HS-5 (cell line): ENCODE measurements at regions not wholly inside any gene's neighbourhood (a gene's known extent, or its start where the extent isn't known, plus 50 kb on each side); places are given as distances from the start of the nearest gene placed in this dataset.
"Not testable (repeated sequence)": the region's sequence is repeated elsewhere in the genome, so short reads cannot be mapped to it uniquely, and the experiment has no call there.

ENCODE experiments used
- DNase-seq: peaks from one replicate; pipeline ENCODE4 v3.0.0-alpha.2; 2012; ENCODE audit warnings: low read depth

DNA sequence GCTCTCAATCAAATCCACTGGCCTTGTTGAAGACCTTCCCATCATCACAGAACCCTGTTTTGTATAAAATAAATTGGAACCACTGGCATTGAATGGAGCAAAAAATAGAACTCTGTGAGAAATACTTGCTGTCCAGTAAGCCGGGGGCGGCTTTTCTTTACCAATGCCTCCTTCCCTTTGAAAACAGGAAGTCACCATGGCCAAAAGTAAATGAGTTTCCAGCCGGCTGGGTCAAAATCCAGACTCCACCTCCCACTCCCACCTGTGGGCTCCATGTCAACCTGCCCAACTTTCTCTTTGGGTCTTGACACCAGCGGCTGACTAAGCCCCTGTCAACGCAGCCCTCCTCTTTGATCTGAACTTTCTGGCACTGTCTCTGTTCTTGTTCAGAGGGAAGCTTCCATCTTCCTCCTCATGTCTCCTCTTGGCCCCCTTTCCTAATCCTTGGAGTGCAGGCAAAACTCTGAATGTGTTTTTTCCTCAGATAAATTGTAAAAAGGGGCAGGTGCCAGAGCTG is 95.2 kb downstream of the TFAP2C start:
- no peak for DNase-seq

DNA sequence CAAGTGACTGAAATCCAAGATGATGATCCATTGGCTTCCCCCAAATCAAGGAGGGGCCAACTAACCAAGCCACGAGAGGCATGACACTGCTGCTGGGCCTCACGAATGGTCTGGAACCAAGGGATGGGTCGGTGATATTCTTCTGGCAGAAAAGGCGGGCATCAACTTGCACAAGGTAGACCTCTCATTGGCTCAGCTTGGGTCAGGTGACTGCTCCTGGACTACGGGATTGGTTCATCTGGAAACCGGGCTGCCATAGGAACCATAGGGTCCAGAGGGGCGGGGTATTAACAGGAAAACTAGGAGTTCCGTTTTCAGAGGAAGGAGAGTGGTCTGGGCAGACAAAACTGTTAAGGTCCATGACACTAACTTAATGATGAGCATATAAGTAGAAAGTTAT is 100.9 kb downstream of the TFAP2C start:
- no peak for DNase-seq

DNA sequence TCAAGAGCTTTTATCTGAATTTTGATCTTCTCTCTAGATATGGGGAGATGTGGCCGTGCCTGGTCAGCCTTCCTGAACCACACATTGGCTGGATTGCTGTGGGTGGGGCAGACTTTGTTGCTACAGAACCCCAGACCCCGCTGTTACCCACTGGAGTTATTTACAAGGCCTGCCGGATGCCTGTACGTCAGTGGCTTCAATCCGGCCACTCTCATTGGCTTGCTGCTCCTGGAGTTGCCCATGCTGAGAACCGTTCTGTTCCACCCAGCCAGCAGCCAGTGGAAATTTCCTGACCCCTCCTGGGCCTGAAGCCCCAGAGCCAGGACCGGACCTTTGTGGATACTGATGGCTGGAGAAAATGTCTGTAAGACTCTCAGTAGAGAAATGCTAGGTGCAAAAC is 101.9 kb downstream of the TFAP2C start:
- DNase-seq = no peak

DNA sequence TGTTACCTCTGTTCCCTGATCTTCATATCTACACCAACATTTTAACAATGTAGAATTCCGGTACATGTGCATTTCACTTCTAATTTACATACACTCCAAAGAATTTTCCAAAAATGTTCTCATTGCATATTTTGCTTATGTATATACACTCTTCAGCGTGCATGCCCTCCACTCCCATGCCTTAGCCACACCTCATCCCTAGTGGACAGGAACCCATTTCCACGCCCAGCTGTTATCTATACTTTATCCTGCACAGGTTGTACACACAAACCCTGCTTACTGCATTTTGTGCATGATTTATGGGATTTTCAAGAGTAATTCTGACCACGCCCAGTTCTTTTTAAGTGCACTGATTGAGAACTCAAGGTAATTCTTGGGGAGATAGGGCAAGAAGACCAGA is 102.4 kb downstream of the TFAP2C start:
- no peak for DNase-seq

DNA sequence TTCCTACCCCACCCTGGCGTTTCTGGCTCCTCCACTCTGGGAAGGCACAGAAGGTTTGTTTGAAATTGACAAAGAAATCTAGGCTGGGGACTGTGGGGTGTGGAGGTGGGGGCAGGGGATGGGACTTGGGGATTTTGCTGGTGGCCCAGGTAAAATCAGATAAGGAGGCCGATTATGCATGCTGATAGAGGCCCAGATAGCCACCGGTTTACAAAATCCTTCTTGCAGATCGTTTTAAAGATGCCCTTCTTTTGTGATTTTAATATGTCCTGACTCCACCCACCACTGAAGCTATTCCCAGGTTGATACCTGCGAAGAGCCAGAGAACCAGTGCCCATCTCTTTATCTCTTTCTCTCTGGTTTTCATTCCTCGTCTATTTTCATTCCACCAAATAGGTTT is 104.9 kb downstream of the TFAP2C start:
- DNase-seq = no peak

DNA sequence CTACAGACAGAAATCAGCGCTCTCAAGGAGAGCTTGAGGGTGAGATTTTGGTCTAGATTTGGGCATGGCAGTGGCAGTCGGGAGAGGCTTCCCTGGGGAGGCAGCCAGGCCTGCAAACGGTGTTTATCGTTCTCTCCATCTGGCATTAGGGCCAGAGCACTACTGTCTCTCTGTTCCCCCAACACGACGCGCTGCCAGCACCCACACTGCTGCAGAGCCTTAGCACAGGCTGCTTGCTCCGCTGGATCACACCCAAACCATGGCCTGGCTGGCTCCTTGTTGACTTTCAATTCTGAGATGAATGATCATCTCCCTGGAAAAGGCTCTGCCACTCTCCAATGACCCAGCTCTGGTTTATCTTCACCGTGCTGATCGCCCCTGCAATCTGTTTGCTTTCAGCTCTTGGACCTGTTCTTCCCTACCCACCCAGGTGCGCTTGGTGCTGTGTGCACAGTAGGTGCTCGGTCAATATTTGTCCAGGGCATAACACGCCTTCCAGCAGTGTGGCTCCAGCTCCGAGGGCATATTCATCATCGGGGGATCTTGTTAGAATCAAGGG is 106.1 kb downstream of the TFAP2C start:
- DNase-seq = no peak

DNA sequence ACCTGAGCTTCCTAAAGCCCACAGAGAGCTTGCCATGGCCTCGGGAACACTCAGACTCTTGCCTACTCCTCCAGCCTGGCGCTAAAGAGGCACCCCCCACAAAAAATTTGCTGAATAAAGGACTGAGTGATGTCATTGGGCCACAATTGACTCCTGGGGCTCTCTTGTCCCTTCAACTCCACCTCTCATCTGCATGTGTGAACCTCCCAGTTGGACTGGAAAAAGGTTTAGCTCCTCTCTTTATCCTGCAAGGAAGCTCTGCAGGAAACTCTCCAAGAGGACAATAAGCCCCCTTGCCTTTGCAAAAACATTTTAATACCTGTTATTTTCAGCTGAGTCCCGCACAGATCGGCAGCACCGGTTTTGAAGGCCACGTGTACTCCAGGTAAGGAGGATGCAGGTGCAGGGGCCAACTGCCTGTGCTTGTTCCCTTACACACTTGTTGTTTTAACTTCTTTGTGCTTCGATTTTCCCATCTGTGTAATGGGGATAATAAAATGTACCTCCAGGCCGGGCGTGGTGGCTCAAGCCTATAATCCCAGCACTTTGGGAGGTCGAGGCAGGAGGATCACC is 107.3 kb downstream of the TFAP2C start:
- no peak for DNase-seq

DNA sequence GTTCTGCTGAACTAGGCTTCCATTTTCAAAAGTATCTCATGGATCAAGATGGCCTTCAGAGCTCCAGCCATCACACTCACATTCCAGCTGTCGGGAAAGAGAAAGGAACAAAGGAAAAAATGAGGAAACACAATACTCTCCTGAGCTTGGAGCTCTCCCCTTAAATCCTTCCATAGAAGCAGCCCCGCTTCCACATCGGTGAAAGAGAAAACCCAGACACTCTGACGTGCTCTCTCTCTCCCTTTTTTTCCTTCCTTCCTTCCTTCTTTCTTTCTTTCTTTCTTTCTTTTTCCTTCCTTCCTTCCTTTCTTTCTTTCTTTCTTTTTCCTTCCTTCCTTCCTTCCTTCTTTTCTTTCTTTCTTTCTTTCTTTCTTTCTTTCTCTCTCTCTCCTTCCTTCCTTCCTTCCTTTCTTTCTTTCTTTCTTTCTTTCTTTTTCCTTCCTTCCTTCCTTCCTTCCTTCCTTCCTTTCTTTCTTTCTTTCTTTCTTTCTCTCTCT is 115.3 kb downstream of the TFAP2C start:
- not testable (repeated sequence) for DNase-seq

DNA sequence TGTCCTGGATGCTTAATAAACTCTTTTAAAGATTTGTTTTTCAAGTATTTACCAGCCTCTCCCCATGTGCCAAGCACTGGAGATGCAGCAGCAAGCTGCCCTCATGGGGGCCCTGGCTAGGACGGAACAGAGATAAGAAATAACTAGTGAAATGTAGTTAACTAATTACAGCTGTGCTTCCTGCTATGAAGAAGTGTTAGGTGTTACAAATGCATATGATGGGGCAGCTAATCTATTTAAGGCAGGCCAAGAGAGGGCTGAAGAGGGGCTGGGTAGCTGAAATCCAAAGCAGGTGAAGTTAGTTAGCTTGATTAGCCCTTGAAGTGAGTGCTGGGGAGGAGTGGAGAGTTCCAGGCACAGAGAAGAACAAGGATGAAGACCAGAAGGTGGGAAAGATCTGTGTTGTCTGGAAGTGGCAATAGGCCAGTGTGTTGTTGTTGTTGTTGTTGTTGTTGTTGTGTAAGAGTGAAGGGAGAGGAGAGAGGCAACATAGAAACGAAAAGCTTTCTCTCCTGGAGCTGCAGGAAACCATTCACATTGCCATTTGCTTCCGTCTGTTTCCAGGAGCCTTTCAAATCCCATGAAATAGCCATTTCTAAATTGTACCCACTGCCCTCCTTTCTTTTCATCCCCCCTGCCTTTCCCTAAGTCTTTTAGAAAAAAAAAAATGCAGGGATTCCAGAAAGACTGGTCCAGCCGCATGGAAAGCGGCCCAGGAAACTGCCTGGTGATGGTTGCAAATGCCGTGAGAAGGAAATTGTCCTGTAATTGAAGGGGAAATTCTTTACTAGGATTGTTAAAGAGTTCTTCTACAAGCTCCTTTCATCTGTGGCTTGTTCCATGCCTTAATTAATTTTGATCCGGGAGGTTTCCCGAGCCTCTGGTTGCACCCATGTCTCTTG is 119.6 kb downstream of the TFAP2C start:
- DNase-seq = no peak

DNA sequence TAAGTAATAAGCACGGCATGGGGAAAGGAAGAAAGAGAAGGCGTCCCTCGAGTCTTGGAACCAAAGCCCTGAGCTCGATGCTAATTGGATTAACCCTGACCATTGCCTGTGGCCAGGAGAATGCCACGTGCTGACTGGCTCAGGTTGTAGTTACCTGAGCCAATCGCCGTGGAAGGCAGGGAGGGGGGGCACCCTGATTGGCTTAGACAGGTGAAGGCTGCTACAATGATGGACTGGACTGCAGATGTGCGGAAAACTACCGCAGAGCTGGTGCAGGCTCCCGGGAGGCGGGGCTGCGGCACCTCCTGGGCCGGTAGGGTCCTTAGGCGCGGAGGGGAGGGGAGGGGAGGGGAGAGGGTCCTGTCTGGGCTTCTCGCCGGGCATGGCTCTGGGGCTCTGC is 121.3 kb downstream of the TFAP2C start:
- DNase-seq = no peak

DNA sequence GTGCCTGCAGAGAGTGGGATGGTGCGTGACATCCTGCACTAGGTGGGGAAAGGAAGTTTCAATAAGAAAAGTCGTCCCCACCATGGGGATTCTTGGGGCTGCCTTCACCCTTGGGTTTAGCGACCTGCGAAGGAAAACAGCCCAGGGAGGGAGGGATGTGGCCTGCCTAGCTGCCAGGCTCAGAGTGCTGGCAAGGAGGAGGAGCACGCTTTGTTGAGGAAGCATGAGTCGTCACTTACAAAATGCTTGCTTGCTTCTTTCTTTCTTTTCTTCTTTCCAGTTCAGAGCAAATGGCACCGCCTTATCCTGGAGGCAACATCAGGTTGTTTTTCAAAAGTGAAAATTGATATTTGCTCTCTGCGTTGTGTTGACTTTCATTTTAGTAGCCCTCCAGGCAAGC is 123.2 kb downstream of the TFAP2C start:
- peak; percentile 4 for DNase-seq

DNA sequence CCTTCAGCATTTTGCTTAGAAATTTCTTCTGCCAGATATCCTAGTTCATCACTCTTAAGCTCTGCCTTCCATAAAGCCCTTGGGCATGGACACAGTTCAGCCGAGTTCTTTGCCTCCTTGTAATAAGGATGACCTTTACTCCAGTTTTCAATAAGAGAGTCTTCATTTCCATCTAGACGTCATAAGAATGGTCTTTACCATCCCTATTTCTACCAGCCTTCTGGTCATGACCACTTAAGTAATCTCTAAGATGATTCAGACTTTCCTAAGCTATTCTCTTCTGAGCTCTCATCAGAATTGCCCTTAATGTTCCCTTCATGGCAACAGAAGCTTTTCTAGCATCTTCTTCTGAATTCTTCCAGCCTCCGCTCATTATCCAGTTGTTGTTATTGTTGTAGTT is 126.1 kb downstream of the TFAP2C start:
- no peak for DNase-seq

DNA sequence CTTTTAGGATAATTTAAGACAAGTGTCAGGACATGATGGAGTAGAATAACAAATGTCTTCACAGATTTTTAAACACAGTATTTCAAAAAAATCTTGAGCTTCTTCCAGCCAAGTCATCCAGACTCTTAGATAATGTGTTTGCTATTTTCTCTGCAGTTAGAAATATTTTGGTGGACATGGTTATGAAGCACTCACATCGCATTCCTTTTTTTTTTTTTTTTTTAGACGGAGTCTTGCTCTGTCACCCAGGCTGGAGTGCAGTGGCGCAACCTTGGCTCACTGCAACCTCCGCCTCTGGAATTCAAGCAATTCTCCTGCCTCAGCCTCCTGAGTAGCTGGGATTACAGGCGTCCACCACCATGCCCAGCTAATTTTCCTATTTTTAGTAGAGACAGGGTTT is 127.6 kb downstream of the TFAP2C start:
- DNase-seq = not testable (repeated sequence)

DNA sequence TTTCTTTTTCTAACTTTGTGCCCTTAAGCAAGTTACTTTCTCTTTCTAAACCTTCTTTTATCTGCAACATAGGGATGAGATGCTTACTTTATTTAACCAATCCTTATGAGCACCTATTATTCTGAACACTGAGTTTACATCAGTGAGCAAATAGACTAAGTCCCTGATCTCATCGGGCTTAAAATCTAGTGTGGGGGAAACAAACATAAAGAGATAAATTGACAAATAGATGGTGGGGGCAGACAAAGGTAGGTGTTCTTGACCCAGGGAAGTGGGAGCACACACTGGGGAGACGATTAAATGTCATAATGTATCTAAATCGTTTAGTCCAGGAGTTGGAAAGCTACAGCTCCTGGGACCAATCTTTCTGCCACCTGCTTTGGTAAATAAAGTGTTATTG is 129.6 kb downstream of the TFAP2C start:
- DNase-seq = no peak

DNA sequence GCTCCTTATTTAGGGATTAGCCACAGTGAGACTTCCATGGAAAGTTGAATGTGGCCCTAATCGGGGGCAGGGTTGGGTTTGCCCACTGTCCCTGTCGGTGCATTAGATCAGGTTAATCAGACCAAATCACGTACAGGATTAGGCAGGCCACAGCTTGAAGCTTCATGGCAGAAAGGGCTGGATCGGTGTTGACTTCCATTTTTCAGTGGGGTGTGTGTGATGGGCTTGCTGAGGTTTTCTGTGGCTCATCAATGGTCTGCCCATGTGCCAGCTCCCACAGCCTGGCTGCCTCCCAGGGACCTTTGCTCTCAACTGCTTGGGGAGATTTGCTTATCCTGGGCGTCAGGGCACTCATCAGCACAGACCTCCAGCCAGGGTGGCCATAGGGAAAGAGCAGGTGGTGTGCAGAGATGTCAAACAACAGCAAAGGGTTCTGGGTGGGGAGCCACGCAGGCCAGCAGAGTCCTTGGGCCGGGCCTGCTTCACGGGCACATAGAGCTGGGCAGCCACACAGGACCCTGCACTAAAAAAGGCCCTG is 130.7 kb downstream of the TFAP2C start:
- no peak for DNase-seq

DNA sequence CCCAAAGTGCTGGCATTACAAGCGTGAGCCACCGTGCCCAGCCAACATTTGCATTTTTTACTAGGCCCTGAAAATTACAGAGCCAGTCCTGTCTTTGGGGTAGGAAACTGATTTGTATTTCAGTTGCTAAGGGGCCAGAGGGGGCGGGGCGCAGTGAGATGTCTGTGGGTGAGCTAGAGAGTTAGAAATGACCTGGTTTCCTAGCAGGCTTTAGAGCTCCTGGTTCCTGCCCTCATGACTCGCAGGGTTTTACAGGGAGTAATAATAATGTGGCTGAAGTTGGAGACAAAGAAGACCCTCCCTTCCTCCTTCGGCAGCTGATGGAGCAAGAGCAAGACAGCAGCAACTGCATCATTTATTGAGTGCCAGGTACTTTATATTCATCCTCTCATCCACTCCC is 131.5 kb downstream of the TFAP2C start:
- no peak for DNase-seq

DNA sequence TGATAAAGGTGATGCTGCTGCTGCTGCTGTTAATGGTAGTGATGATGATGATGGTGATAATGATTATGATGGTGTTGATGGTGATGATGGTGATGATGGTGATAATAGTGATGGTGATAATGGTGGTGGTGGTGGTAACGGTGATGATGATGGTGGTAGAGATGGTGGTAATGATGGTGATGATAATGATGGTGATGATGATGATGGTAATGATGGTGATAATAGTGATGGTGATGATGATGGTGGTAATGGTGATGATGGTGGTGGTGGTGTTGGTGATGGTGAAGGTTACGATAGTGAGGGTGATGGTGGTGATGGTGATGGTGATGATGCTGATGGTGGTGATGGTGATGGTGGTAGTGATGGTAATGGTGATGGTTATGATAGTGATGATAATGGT is 132.3 kb downstream of the TFAP2C start:
- DNase-seq = no peak

DNA sequence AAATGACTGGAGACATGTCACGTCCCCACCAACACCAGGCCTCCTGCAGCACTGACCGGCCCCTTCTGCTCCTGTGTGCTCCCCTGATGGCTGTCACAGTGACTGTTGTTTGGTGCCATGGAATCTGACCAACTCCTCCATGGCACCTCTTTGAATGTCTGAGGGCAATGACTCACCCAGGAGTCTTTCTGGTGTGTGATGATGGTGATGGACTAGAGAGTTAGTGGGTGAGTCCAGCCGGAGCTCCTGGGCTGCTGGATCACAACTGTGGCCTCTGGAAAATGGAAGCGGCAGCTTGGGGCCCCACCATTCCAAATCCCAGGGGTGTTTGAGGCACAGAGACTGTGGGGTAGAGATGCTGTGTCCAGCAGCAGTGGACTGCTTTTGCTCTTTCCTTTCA is 133.3 kb downstream of the TFAP2C start:
- no peak for DNase-seq

DNA sequence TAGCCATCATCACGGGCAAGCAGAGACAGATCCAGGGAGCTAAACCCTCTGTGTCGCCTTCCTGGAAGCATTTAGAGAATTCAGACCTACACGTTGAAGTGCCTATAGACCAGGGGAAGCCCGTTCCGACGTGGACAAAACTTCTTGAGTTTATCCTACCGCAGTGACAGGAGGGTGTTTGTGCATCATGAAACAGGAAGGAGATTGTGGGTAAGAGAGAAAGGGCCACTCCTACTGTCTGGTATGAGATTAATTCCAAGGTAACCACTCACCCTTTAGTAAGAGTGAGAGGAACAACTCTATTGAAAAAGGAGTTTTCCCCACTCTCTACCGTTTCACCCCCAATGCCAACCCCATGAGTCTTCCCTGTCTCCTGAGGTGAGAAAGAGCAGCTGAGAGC is 133.7 kb downstream of the TFAP2C start:
- DNase-seq = no peak

DNA sequence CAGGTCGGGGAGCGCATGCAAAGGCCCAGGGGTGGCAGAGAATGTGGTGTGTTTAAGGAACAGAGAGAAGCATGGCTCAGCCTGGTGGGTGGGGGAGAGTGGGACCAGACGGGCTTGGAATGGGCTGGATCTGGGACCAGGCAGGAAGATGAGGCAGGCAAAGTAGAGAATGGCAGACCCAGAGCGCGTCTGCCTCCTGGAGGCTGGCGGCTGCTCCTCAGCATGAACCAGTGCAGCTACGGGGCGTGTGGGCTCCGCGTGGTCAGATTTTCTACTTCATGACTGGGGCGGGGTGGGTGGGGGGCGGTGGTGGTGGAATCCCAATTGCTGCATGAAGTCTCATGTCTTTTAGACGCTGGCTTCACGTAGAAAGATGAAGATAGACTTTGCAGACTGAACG is 135.6 kb downstream of the TFAP2C start:
- DNase-seq = no peak

DNA sequence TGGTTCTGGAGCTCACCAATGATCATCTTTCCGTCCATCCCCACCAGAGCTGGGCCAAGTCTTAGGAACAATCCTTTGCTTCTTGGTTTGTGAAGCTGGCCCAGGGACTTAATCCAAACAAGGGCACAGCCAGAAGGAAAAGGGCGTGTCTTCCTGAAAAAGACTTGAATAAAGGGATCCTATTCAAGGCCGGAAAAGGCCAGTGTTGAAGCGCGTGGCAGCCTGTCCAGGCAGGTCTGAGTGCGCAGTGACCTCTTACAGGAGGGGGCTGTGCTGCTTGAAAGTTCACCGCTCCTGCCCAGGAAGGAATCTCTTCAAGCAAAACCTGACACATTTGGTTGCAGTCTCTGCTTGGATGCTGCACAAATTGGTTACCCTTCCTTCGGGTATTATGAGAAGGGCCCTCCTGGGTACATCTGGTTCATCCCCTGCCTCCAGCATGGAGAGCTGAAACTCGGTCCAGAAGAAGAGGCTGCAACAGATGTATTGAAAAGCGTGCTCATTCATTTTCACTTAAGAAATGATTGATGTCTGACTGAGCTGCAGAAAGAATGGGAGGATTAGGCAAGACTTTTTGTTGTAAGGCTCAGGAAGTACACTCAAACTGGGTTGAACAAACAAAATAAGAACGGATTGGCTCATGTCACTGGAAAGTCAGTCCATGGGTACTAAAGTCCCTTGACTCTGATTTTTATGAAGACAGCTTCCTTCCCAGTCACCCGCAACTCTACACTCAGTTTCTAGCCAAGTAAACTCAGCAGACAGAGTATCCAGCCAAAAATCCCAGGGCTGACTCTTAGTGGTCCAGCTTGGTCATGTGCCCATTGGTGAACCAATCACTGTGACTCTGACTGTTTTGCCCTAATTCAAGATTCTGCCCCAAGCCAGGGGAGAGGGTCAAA is 136.3 kb downstream of the TFAP2C start:
- no peak for DNase-seq

DNA sequence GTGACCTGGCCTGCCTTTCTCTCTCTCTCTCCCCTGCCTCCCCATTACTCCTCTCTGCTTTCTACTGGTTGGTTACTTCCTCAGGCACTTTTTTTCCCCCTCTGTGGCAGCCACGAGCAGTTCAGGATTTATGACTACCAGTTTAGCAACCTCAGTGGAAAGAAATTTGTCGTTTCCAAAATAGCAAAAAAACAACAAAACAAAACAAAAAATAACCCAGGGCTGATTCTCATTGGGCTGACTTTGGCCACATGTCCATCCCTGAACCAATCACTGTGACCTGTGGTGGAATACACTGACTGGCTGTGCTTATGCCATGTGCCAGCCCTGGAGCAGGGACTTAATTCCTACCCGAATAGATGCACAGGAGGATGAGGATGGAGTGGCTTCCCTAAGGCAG is 137.4 kb downstream of the TFAP2C start:
- DNase-seq = no peak
